ENCODE measurements at regions not wholly inside any gene's neighbourhood (a gene's known extent, or its start where the extent isn't known, plus 50 kb on each side); places are given as distances from the start of the nearest gene placed in this dataset.

- intact Hi-C loops (cut with DNase I), result no loop called here
- no peaks in the 10 kb centered on the region for H3K9me3 ChIP-seq
- no peaks in the 10 kb centered on the region for H3K27me3 ChIP-seq (ENCODE audit: low read depth)
- H3K4me3 ChIP-seq, result no peak overlapping the region
- no peak for TF ChIP-seq CTCF (IDR thresholded peaks at IDR 0.05)
- peaks cover 83% of the 10 kb centered on the region for H3K36me3 ChIP-seq
- ATAC-seq, result no peak
- DNase-seq, result no peak
- no peaks in the 10 kb centered on the region for H3K4me1 ChIP-seq
- H3K27ac ChIP-seq, result no peak overlapping the region
Measured at GRCh38 chr14:71733210-71733883, 198.9 kb upstream of the RGS6 start.

- H3K4me3 ChIP-seq, result no peak overlapping the region
- peaks cover 91% of the 10 kb centered on the region for H3K36me3 ChIP-seq
- H3K9me3 ChIP-seq, result no peaks in the 10 kb centered on the region
- no peak overlapping the region for H3K27ac ChIP-seq
- no peak for ATAC-seq
- DNase-seq, result no peak
- H3K4me1 ChIP-seq, result no peaks in the 10 kb centered on the region
- H3K27me3 ChIP-seq (ENCODE audit: low read depth), result no peaks in the 10 kb centered on the region
- intact Hi-C loops (cut with DNase I), result no loop called here
- no peak for TF ChIP-seq CTCF (IDR thresholded peaks at IDR 0.05)
Measured at GRCh38 chr14:71734076-71734475, 198.2 kb upstream of the RGS6 start.

- Histone ChIP-seq H3K27ac (no peak overlapping the region), H3K36me3 (peaks cover 87% of the 10 kb centered on the region)
- intact Hi-C loops (cut with DNase I), result no loop called here
Measured at GRCh38 chr14:71734885-71735284, 197.3 kb upstream of the RGS6 start.

GRCh38 chr14:71737760-71738159 is 194.5 kb upstream of the RGS6 start:
- no peaks in the 10 kb centered on the region for H3K27me3 ChIP-seq (ENCODE audit: low read depth)
- no peak overlapping the region for H3K27ac ChIP-seq
- no peak overlapping the region for H3K4me3 ChIP-seq
- H3K9me3 ChIP-seq, result no peaks in the 10 kb centered on the region
- ATAC-seq (no peak), DNase-seq (no peak)
- intact Hi-C loops (cut with DNase I), result no loop called here
- TF ChIP-seq CTCF (IDR thresholded peaks at IDR 0.05), result no peak
- H3K4me1 ChIP-seq, result no peaks in the 10 kb centered on the region
- peaks cover 61% of the 10 kb centered on the region for H3K36me3 ChIP-seq

More at GRCh38 chr14:71734885-71735284, 197.3 kb upstream of the RGS6 start:
- DNase-seq (no peak), ATAC-seq (no peak)
- no peaks in the 10 kb centered on the region for H3K9me3 ChIP-seq
- H3K27me3 ChIP-seq (ENCODE audit: low read depth), result no peaks in the 10 kb centered on the region
- no peak for TF ChIP-seq CTCF (IDR thresholded peaks at IDR 0.05)
- H3K4me1 ChIP-seq, result no peaks in the 10 kb centered on the region
- no peak overlapping the region for H3K4me3 ChIP-seq

- Histone ChIP-seq H3K36me3 (peaks cover 50% of the 10 kb centered on the region), H3K27me3 (ENCODE audit: low read depth) (no peaks in the 10 kb centered on the region), H3K27ac (no peak overlapping the region), H3K4me3 (no peak overlapping the region), H3K9me3 (no peaks in the 10 kb centered on the region), H3K4me1 (no peaks in the 10 kb centered on the region)
- intact Hi-C loops (cut with DNase I), result no loop called here
- no peak for TF ChIP-seq CTCF (IDR thresholded peaks at IDR 0.05)
- ATAC-seq (no peak), DNase-seq (no peak)
Measured at GRCh38 chr14:71739273-71739990, 192.8 kb upstream of the RGS6 start.
